SHP77 (cell line): ENCODE measurements at regions not wholly inside any gene's neighbourhood (a gene's known extent, or its start where the extent isn't known, plus 50 kb on each side); places are given as distances from the start of the nearest gene placed in this dataset.

Experiments used
- DNase-seq, 2 experiments: peaks; one replicate each; lab custom pipeline; 2025; lab: John Stamatoyannopoulos, UW

DNA sequence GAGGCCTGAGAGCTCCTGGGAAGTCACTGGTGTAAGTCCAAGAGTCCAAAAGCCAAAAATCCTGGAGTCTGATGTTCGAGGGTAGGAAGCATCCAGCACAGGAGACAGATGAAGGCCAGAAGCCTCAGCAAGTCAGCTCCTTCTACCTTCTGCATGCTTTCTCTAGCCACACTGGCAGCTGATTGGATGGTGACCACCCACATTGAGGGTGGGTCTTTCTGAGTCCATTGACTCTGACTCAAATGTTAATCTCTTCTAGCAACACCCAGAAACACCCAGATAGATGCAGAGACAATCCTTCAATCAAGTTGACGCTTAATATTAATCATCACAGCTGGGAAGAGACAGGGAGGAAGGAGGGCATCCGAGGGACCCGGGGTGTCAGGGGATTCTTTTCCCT lies 305.8 kb downstream of the AACS start:
- DNase-seq = no peak

DNA sequence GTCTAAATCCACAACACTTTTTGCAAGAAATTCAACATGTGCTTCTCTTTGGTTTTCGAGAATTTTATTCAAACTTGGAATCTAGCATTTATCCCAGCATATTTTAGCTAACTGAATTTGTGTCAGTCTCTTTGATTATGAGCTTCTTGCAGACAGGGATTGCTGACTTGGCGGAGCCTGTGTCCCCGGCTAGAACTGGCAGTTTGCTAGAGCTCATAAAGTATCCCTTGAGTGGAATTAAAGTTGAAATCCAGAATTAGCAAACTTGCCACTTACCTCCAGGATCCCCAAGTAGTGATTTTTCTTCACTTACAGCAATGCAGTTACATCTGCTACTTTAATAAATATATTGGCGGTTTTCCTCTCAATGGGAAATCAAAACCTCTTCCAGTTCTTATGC lies 306.9 kb downstream of the AACS start:
- DNase-seq = no peak

DNA sequence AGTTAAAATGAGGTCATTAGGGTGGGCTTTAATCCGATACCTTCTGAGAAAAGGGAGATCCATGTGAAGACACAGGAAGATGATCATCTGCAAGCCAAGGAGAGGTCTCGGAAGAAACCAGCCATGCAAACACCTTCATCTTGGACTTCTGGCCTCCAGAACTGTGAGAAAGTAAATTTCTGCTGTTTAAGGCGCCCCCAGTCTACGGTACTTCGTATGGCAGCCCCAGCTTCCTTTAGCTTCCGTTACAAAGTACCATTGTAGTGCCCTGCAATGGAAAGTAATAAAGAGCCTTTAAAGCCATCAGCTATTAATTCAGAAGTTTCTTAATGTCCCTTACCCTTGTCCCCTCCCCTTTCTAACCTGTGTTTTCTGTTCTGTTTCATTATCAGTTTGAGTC lies 308.1 kb downstream of the AACS start:
- DNase-seq = no peak

DNA sequence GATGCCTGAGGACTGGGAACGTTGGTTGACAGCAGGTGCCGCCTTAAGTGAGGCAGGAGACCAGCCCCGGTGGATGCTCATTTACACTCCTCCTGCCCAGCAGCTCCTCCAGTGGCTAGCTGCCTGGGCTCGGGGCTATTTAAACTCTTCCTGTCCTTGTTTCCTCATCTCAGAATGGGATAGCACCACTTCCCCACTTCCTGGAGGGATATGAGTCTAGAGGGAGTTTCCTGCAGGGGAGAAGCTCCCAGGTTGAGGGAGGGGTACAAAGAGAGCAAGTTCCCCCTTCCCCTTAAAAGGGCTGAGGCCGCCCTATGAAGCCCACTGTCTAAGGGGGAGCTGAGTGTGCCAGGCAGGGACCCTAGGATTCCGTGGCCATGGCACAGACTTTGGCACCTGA lies 311.2 kb downstream of the AACS start:
- DNase-seq = no peak

DNA sequence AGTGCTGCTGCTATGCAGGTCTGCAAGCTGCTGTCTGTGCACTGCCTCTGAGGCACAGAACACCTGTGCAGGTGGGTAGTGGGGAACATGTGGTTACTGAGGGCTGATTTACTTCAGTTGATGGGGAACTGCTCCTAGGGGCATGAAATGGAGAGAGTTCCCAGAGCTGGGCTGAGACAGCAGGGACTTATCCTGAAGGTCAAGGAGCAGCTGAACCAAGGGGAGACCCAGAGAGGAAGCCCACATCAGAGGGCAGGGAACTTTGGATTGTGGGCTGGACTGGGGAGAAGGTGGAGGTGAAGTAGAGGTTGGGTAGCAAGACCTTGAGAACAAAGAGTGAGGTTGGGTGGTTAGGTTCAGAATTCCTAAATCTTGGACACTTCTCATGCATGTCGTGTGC lies 311.9 kb downstream of the AACS start:
- DNase-seq = no peak

DNA sequence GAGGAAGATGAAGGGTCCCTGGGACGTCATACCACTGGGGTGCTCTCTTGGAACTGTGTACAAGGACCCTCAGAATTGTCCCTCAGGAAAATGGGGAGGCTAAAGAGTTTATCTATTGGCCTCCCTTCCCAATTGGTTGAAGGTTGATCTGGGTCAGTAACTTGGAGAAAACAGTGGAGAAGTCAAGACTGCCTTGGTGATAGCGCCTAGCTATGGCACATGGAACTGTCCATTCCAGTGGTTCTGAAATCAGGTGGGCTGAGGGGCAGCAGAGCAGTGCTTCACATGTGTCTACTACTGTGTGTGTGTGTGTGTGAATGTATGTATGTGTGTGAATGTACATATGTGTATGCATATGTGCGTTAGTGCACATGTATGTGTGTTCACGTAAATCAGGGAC lies 316.1 kb downstream of the AACS start:
- no peak for DNase-seq

DNA sequence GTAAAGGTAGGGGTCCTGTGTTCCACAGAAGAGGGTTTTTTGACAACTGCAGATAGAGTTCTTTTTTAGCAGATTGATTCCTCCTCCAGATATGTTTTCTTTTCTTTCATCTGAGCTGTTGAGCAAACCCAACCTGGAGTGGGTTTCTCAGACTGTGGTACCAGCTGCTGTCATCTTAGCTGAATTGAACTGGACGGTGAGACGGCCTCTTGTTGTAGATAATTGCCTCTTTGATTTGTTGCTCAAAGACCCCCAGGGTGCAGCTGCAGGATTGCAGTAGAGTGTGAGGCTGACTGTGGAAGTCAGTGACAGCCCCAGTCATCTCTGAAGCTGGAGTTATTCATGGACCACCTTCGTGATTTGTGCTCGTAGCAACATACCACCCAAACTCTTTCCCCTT lies 317.7 kb downstream of the AACS start:
- no peak for DNase-seq

DNA sequence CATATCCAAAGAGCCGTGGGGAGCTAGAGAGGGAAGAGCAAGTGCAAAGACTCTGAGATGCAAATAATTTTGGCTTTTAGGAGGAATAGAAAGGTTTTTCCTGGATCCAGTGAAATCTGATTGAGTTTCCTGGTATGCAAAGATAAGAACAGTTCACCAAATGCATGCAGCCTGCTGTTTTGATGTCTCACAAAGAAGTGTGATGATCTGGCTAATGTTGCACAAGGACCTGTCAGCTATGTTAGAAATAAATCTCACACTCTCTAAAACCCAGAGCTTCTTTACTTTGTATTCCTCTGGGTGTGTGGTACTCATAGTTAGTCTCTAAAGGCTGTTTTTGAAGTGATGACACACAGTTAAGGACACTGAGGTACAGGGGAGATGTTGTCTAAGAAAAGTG lies 321.4 kb downstream of the AACS start:
- no peak for DNase-seq

DNA sequence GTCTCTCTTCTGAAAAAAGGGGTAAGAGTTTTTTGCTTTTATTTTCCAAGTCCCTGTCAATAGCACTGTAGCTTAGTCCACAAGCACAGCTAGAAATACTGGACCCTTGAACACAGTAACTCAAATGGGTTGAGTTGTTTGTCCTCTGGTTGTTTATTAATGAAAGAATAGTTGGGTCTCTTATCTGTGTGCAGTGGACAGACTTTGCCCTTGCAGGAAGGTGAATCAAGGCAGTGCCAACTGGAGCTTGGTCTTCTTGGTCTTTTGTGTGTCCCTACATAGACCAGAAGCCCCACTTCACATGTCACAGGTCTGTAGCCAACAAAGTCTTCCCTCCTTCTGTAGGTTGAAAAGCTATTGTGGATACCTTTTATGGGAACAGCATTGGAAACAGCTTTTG lies 322.0 kb downstream of the AACS start:
- DNase-seq = no peak

DNA sequence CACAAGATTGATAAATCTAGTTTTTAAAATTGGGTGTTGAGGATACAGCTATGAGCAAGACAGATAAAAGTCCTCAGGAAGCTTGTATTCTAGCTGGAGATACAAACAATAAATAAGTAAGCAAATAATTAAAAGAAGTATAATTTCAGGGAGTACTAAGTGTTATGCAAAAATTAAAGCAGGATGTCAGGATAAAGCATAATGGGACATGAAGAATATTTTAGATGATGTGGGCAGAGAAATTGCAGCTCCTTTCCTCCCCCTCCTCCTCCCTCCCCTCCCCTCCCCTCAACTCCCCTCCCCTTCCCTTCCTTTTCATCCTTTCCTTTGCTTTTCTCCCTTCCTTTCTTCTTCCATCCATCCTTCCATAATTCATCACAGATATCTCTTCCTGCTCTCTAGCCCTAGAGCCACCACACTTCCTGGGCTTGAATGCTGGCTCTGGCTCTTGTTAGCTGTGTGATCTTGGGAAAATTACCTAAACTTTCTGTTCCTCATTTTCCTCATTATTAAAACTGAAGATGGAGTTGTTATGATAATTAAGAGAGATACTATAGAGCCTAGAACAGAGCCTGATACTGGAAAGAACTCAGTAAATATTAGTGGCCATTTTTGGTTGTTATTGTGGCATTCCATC lies 323.9 kb downstream of the AACS start:
- DNase-seq = no peak

DNA sequence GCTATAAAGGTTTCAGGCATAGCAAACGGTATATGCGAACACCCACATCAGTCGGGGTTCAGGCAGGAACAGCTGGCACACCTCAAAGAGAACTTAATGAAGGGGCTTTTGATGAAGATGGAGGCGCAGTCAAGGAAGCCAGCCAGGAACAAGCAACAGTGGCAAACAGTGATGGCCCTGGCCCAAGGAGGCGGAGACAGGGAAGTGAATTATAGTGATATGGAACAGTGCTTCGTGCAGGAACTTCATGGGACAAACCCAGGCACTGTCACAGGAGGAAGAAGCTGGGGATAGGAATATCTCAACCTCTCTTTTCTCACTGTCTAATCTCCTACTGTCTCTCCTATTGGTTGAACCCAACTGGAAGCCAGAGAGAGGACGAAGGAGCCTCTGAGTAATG lies 328.3 kb downstream of the AACS start:
- no peak for DNase-seq

DNA sequence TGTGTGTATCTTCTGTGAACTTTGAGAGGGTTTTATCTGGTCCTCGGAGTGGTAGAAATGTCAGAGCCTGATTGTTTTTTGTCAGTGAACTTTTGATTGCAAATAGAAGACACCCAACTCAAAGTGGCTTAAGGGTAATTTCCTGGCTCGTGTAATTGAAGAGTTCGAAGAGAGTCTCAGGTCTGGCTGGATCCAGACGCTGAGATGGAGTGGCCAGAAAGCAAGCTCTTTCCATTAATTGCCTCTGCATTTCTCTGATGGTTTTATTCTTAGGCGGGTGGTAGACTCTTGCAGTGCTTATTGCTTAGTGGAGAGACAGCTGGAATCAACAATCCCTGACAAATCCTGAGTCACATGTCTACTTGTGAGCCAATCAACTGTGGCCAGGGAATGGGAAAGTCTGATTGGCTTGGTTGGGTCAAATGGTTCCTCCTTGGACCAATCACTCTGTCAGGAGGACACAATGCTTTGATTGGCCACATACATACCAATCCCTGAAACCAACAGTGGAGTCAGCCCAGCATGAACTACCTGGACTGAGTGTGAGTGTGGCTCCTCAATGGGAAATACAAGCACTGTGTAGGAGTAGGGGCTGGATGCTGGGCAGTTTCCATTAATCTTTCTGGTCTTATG lies 330.5 kb downstream of the AACS start:
- DNase-seq = no peak

DNA sequence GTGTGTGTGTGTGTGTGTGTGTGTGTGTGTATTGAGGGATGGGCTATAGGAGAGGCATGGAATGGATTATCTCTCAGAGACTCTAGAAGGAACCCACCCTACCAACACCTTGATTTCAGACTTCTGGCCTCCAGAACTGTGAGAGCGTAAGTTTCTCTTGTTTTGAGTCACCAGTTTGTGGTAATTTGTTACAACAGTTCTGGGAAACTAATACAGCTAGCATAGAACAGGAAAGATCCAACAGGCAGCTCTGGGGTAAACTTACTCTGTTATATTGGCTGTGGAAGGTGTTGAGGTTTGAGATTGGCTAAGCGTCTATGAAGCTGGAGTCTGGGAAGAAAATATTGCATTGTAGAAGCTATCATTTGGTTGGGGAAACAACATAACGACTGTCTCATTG lies 334.3 kb downstream of the AACS start:
- DNase-seq = no peak

DNA sequence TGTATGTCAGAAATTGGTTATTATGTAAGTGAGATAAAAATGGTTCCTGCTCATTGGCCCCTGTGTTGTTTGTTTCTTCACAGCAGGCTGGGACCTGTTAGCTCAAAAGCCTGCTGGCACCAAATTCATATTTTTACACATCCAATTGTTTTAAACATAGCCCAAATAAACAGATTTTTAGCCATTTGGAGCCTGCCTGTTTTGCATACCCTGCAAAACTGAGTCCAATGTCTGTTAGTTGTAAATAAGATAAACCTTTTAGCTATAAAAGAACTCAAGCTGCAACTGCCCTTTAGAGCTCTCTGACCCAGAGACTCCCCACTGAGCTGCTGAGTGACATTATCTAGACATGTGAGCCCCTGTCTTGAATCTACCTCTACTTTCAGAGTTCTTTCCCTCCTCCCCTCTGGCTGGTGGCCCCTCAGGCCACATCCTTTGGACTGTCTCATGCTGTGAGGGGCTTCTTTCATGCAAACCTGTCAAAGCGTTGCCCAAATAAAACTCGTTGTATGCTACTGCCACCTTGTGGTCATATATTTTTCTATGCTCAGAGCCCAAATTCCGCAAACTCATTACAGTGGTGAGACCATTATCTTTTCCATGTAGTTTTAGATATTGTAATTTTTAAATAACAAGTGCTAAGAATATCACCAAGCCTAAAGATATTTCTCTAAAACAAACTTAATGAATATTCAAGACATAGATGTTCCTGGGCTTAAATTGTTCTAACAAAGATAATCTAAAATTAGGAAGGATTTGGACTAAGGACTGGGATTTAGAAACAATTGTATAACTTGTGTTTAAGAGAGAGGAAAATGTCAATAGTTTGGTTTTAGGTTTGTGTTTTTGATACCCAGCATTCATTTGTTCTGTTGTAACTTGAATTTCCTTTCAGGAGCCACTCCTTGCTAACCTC lies 337.9 kb downstream of the AACS start:
- peak; percentile 60 to 64 for DNase-seq

DNA sequence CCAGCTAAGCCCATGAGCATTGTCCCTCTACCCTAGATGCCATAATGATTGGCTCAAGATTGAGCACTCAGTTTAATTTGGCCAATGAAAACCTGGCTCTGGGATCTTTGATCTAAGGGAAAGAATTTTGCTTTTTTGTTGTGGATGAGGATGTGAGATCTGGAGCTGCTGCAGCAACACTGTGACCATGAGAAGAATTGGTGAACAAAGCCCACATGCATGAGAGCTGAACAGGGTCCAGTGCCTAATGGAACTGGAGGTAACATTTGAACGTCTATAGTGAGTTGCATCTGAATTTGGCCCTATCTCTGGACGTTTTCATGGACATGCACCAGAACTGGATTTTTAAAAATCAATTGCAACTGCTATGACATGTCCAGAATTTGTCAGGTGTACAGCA lies 338.6 kb downstream of the AACS start:
- DNase-seq = no peak

DNA sequence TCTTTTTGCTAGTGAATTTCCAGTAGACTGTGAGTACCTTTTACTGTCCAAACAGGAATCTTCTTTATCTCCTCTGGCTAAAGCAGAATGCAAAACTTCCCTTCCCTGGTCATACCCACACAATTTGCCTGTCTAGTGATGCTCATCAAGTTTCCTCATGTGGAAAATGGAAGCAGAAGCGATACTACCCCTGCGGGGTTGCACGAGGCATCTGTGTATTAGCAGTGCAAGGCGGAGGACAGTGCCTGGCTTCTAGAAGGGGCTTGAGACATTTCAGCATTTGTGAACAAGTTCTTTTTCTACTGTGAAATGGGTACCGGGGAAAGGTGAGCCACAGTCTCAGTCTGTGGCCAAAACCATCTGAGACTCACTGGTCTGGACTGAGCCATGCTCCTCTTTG lies 340.9 kb downstream of the AACS start:
- DNase-seq = no peak

DNA sequence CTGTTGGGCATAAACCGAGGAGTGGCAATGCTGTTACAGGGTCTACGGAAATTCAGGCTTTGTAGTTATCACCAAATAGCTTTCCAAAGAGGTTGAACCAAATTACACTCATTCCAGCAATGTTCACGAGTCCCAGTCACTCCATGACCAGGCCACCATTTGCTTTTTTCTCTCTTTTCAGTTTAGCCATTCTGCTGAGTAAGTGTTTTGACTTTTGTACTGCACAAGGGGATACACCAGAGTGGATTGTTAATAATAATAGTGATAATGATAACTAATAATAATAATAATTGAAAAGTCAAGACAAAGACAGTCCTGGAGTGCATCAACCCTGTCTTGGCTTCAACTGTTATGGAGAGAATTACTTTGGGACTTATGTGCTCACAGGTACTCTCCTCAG lies 343.5 kb downstream of the AACS start:
- DNase-seq = no peak

DNA sequence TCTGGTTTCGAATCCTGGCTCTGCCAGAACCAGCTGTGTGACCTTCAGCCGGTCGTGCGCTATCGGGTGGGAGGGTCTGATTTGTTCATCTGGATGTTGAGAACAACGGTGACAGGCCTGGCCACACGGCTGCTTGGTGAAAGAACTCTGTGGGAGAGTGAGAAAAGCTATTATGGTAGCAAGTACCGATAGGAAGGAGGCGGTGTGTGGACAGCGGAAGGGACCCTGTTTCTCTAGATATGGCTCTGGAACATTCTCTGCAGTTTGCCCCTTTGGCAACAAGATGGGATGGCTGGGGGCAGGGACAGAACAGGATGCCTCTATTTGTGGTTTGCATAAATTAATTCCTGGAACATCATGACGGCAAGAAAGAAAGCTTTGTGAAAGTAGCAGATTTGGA lies 347.3 kb downstream of the AACS start:
- no peak for DNase-seq

DNA sequence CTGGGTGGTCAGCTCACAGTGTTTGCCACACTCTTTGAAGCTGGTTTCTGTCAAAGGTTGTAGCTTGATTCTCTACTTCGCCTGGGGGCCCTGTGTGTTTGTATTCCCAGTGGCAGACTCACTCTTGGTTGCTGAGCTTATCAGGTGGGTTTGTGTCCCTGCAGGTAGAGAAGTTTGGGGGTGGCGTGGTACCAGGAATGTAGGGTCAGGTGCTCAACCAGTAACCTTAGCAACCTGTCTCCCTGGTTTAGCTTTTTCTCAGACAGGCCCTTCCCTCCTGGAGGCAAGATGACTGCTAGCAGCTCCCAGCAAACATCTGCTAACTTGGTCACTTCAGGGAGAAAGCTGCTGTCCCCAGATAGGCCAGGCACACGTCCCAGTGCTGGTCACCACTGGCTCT lies 352.2 kb downstream of the AACS start:
- DNase-seq = no peak

DNA sequence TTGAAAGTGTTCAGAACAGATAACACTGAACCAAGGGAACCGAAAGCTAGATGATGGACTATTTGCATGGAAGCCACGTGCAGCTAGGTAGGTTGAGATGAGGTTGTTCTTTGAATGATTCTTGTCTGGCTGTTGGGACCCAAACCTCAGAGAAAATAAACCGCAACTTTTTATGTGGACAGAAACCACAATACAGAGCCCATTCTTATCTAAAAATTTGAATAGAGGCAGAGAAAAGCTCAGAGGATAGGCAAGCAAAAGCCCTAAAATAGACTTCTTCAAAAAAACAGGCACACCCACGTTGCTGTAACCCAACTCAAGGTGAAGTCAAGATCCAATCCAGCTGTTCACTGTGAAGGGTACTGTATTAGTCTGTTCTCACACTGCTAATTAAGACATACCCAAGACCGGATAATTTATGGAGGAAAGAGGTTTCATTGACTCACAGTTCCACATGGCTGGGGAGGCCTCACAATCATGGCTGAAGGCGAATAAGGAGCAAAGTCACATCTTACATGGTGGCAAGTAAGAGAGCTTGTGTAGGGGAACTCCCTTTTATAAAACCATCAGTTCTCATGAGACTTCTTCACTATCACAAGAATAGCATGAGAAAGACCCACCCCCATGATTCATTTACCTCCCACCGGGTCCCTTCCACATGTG lies 353.8 kb downstream of the AACS start:
- DNase-seq = no peak

DNA sequence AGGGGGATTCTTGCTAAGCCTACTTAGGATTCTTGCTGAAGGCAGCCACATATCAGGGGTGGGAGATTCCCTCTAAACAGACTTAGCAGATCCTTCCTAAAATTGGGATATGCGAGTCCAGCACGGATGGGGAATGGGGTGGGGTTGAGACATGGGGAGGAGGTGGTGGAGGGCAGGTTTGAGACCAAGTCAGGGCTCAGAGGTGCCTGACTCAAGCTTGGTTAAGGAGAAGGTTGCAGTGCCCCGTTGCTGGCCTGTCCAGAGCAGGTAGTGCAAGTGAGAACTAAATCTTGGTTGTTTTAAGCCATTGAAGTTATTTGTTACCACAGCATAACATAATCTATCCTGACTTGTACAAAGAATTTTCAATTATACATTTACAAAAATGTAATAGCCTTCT lies 359.7 kb downstream of the AACS start:
- no peak for DNase-seq

DNA sequence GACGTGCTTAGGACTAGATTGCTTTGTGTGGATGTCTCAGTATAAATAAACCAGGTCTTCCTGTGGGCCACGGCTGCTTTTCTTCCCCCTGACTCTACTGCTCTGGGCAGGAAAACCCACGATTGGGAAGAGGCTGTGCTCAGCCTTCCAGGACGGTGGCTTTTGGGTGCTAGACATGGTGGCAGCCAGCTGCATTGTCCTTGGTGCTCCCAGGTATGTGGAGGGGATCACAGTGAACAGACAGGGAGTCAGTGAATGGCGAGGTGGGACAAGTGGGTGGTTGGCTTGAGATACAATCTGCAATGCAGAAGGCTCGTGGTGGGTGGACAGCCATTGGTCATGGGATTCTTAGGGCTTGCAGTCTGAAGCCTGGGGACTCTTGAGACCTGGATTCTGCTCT lies 366.3 kb downstream of the AACS start:
- no peak for DNase-seq

DNA sequence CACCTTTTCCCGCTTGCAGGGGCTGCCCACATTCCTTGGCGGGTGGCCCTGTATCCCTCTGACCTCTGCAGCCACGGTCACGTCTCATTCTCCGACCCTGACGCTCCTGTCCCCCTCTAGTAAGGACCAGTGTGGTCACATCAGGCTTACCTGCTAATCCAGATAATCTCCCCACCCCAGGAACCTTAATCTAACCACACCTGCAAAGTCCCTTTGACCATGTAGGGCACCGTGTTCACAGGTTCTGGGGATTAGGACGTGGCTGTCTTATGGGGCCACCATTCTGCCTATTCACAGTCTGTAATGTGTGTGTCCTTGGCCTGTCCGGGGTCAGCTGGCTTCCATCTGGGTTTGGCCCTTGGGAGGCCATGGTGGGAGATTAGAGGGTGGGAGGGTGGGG lies 368.9 kb downstream of the AACS start:
- DNase-seq = no peak
